ENCODE measurements at regions not wholly inside any gene's neighbourhood (a gene's known extent, or its start where the extent isn't known, plus 50 kb on each side); places are given as distances from the start of the nearest gene placed in this dataset.

- DNase-seq, result no peak
These were observed 380.8 kb downstream of the SPRY1 start for GRCh38 chr4:123777373-123777772.

GRCh38 chr4:123783151-123783790 is 386.7 kb downstream of the SPRY1 start:
- no peak for DNase-seq

- no peak for DNase-seq
These were observed 387.3 kb downstream of the SPRY1 start for GRCh38 chr4:123783921-123784320.

GRCh38 chr4:123784626-123785025 is 388.0 kb downstream of the SPRY1 start:
- DNase-seq, result no peak

GRCh38 chr4:123785538-123785937 is 388.9 kb downstream of the SPRY1 start:
- no peak for DNase-seq

- no peak for DNase-seq
These were observed 389.7 kb downstream of the SPRY1 start for GRCh38 chr4:123786163-123786915.

GRCh38 chr4:123786920-123787319 is 390.3 kb downstream of the SPRY1 start:
- DNase-seq, result no peak

GRCh38 chr4:123787512-123788080 is 391.0 kb downstream of the SPRY1 start:
- no peak for DNase-seq

- DNase-seq, result no peak
These were observed 392.0 kb downstream of the SPRY1 start for GRCh38 chr4:123788577-123788976.

GRCh38 chr4:123790681-123791080 is 394.1 kb downstream of the SPRY1 start:
- DNase-seq, result no peak

GRCh38 chr4:123802082-123802645 is 405.6 kb downstream of the SPRY1 start:
- DNase-seq, result no peak

- DNase-seq, result no peak
These were observed 406.3 kb downstream of the SPRY1 start for GRCh38 chr4:123802933-123803332.

GRCh38 chr4:123804196-123804721 is 407.7 kb downstream of the SPRY1 start:
- DNase-seq, result no peak

GRCh38 chr4:123806056-123806455 is 409.5 kb downstream of the SPRY1 start:
- DNase-seq, result no peak

GRCh38 chr4:123807187-123807586 is 410.6 kb downstream of the SPRY1 start:
- DNase-seq, result no peak

- no peak for DNase-seq
These were observed 411.3 kb downstream of the SPRY1 start for GRCh38 chr4:123807866-123808265.

GRCh38 chr4:123809864-123810263 is 413.3 kb downstream of the SPRY1 start:
- DNase-seq, result no peak

- DNase-seq, result no peak
These were observed 415.4 kb downstream of the SPRY1 start for GRCh38 chr4:123812066-123812390.

- no peak for DNase-seq
These were observed 417.3 kb downstream of the SPRY1 start for GRCh38 chr4:123813901-123814300.

GRCh38 chr4:123816462-123816861 is 419.9 kb downstream of the SPRY1 start:
- DNase-seq, result no peak

- DNase-seq, result no peak
These were observed 420.6 kb downstream of the SPRY1 start for GRCh38 chr4:123817025-123817688.

GRCh38 chr4:123819362-123820035 is 422.9 kb downstream of the SPRY1 start:
- no peak for DNase-seq

GRCh38 chr4:123821861-123822260 is 425.3 kb downstream of the SPRY1 start:
- DNase-seq, result no peak
